ENCODE measurements at regions not wholly inside any gene's neighbourhood (a gene's known extent, or its start where the extent isn't known, plus 50 kb on each side); places are given as distances from the start of the nearest gene placed in this dataset.

- Histone ChIP-seq H3K4me1 (ENCODE audit: control insufficient read depth, low read length) (no peaks in the 10 kb centered on the region), H3K4me2 (ENCODE audit: low read length) (no peak overlapping the region), H3F3A (ENCODE audit: control insufficient read depth, insufficient read depth) (no peaks in the 10 kb centered on the region), H3K4me3 (ENCODE audit: low read length) (no peak overlapping the region), H3K36me3 (ENCODE audit: control insufficient read depth, low read length) (no peaks in the 10 kb centered on the region), H3K27ac (ENCODE audit: low read depth, low read length) (no peak overlapping the region), H3K79me2 (ENCODE audit: control insufficient read depth, low read length) (no peaks in the 10 kb centered on the region), H4K20me1 (ENCODE audit: control insufficient read depth, insufficient read depth, low read depth, low read length) (no peaks in the 10 kb centered on the region), H3K9me3 (ENCODE audit: control insufficient read depth, insufficient read depth, low read length) (0 out of 2 replicates have a peak, but pooled peaks cover 3% of the 10 kb centered on the region), H3K9me2 (replicated peaks; ENCODE audit: control insufficient read depth, low read length) (no peaks in the 10 kb centered on the region), H3K27me3 (ENCODE audit: control insufficient read depth, low read length) (no peaks in the 10 kb centered on the region)
- no peak for TF ChIP-seq CTCF (IDR thresholded peaks at IDR 0.05; ENCODE audit: low read depth, low read length, poor library complexity, severe bottlenecking)
- no peak for TF ChIP-seq EZH2phosphoT487 (IDR thresholded peaks at IDR 0.05; ENCODE audit: borderline replicate concordance, low read length)
Measured at GRCh38 chr1:195328102-195328501, 1280.1 kb downstream of the KCNT2 start.

GRCh38 chr1:195327361-195327760, 1280.9 kb downstream of the KCNT2 start:
- no peak overlapping the region for H3K27ac ChIP-seq (ENCODE audit: low read depth, low read length)
- H3K4me2 ChIP-seq (ENCODE audit: low read length): no peak overlapping the region
- no peaks in the 10 kb centered on the region for H3K27me3 ChIP-seq (ENCODE audit: control insufficient read depth, low read length)

GRCh38 chr1:195326325-195326724, 1281.9 kb downstream of the KCNT2 start:
- H4K20me1 ChIP-seq (ENCODE audit: control insufficient read depth, insufficient read depth, low read depth, low read length): no peaks in the 10 kb centered on the region
- no peaks in the 10 kb centered on the region for H3K4me1 ChIP-seq (ENCODE audit: control insufficient read depth, low read length)
- H3K27me3 ChIP-seq (ENCODE audit: control insufficient read depth, low read length): no peaks in the 10 kb centered on the region
- H3K4me3 ChIP-seq (ENCODE audit: low read length): no peak overlapping the region
- no peaks in the 10 kb centered on the region for H3K9me2 ChIP-seq (replicated peaks; ENCODE audit: control insufficient read depth, low read length)
- no peak overlapping the region for H3K27ac ChIP-seq (ENCODE audit: low read depth, low read length)
- 0 out of 2 replicates have a peak, but pooled peaks cover 3% of the 10 kb centered on the region for H3K9me3 ChIP-seq (ENCODE audit: control insufficient read depth, insufficient read depth, low read length)
- TF ChIP-seq CTCF (IDR thresholded peaks at IDR 0.05; ENCODE audit: low read depth, low read length, poor library complexity, severe bottlenecking): no peak
- no peak for TF ChIP-seq EZH2phosphoT487 (IDR thresholded peaks at IDR 0.05; ENCODE audit: borderline replicate concordance, low read length)
- H3F3A ChIP-seq (ENCODE audit: control insufficient read depth, insufficient read depth): no peaks in the 10 kb centered on the region
- no peak overlapping the region for H3K4me2 ChIP-seq (ENCODE audit: low read length)
- no peaks in the 10 kb centered on the region for H3K79me2 ChIP-seq (ENCODE audit: control insufficient read depth, low read length)
- H3K36me3 ChIP-seq (ENCODE audit: control insufficient read depth, low read length): no peaks in the 10 kb centered on the region

More at GRCh38 chr1:195327361-195327760, 1280.9 kb downstream of the KCNT2 start:
- no peaks in the 10 kb centered on the region for H3K36me3 ChIP-seq (ENCODE audit: control insufficient read depth, low read length)
- H3K9me3 ChIP-seq (ENCODE audit: control insufficient read depth, insufficient read depth, low read length): 0 out of 2 replicates have a peak, but pooled peaks cover 3% of the 10 kb centered on the region
- no peaks in the 10 kb centered on the region for H3K9me2 ChIP-seq (replicated peaks; ENCODE audit: control insufficient read depth, low read length)
- no peaks in the 10 kb centered on the region for H4K20me1 ChIP-seq (ENCODE audit: control insufficient read depth, insufficient read depth, low read depth, low read length)
- H3F3A ChIP-seq (ENCODE audit: control insufficient read depth, insufficient read depth): no peaks in the 10 kb centered on the region
- H3K4me3 ChIP-seq (ENCODE audit: low read length): no peak overlapping the region
- H3K4me1 ChIP-seq (ENCODE audit: control insufficient read depth, low read length): no peaks in the 10 kb centered on the region
- H3K79me2 ChIP-seq (ENCODE audit: control insufficient read depth, low read length): no peaks in the 10 kb centered on the region
- TF ChIP-seq EZH2phosphoT487 (IDR thresholded peaks at IDR 0.05; ENCODE audit: borderline replicate concordance, low read length): no peak

- TF ChIP-seq EZH2phosphoT487 (IDR thresholded peaks at IDR 0.05; ENCODE audit: borderline replicate concordance, low read length) (no peak), CTCF (IDR thresholded peaks at IDR 0.05; ENCODE audit: low read depth, low read length, poor library complexity, severe bottlenecking) (no peak)
- no peaks in the 10 kb centered on the region for H3F3A ChIP-seq (ENCODE audit: control insufficient read depth, insufficient read depth)
Measured at GRCh38 chr1:195325181-195325580, 1283.1 kb downstream of the KCNT2 start.

More at GRCh38 chr1:195325181-195325580, 1283.1 kb downstream of the KCNT2 start:
- Histone ChIP-seq H3K4me1 (ENCODE audit: control insufficient read depth, low read length) (no peaks in the 10 kb centered on the region), H3K4me2 (ENCODE audit: low read length) (no peak overlapping the region), H3K9me2 (replicated peaks; ENCODE audit: control insufficient read depth, low read length) (no peaks in the 10 kb centered on the region), H4K20me1 (ENCODE audit: control insufficient read depth, insufficient read depth, low read depth, low read length) (no peaks in the 10 kb centered on the region), H3K27ac (ENCODE audit: low read depth, low read length) (no peak overlapping the region), H3K79me2 (ENCODE audit: control insufficient read depth, low read length) (no peaks in the 10 kb centered on the region), H3K4me3 (ENCODE audit: low read length) (no peak overlapping the region), H3K36me3 (ENCODE audit: control insufficient read depth, low read length) (no peaks in the 10 kb centered on the region), H3K27me3 (ENCODE audit: control insufficient read depth, low read length) (no peaks in the 10 kb centered on the region), H3K9me3 (ENCODE audit: control insufficient read depth, insufficient read depth, low read length) (0 out of 2 replicates have a peak, but pooled peaks cover 3% of the 10 kb centered on the region)
